Fibroblast of villous mesenchyme (primary cell): ENCODE measurements at regions not wholly inside any gene's neighbourhood (a gene's known extent, or its start where the extent isn't known, plus 50 kb on each side); places are given as distances from the start of the nearest gene placed in this dataset.
"Not testable (repeated sequence)": the region's sequence is repeated elsewhere in the genome, so short reads cannot be mapped to it uniquely, and the experiment has no call there.

ENCODE experiments used
- DNase-seq: peaks from one replicate; pipeline ENCODE4 v3.0.0-alpha.2; 2010; ENCODE audit warnings: low read depth
- H3K4me3 ChIP-seq: 2 replicates; pipeline ENCODE4 v1.5.1; 2011; ENCODE audit warnings: low read depth, mild to moderate bottlenecking, low read length
- CTCF ChIP-seq: IDR thresholded peaks from 2 replicates; pipeline ENCODE4 v1.5.1; 2012; ENCODE audit warnings: low read depth, mild to moderate bottlenecking, low read length; ENCODE audit not compliant: insufficient read depth

GRCh38 chr7:68074242-68074641, 1077.6 kb downstream of the TYW1 start:
- no peak for TF ChIP-seq CTCF
- DNase-seq = no peak
- H3K4me3 ChIP-seq = no peak overlapping the region

- no peak overlapping the region for H3K4me3 ChIP-seq
- no peak for TF ChIP-seq CTCF
- no peak for DNase-seq
Measured at GRCh38 chr7:68078157-68078710, 1081.6 kb downstream of the TYW1 start.

- not testable (repeated sequence) for H3K4me3 ChIP-seq, DNase-seq
Measured at GRCh38 chr7:68082066-68082960, 1085.7 kb downstream of the TYW1 start.

- not testable (repeated sequence) for DNase-seq, H3K4me3 ChIP-seq
Measured at GRCh38 chr7:68082961-68083657, 1086.5 kb downstream of the TYW1 start.

GRCh38 chr7:68087401-68087800, 1090.8 kb downstream of the TYW1 start:
- no peak for DNase-seq
- no peak for TF ChIP-seq CTCF
- H3K4me3 ChIP-seq = no peak overlapping the region

- no peak for DNase-seq
- no peak for TF ChIP-seq CTCF
- H3K4me3 ChIP-seq = no peak overlapping the region
Measured at GRCh38 chr7:68088879-68089278, 1092.2 kb downstream of the TYW1 start.

- not testable (repeated sequence) for DNase-seq, H3K4me3 ChIP-seq
Measured at GRCh38 chr7:68090256-68090655, 1093.6 kb downstream of the TYW1 start.

- DNase-seq = no peak
- no peak for TF ChIP-seq CTCF
- H3K4me3 ChIP-seq = no peak overlapping the region
Measured at GRCh38 chr7:68103319-68103718, 1106.7 kb downstream of the TYW1 start.
